Left renal pelvis (tissue), 4 donors: ENCODE measurements at regions not wholly inside any gene's neighbourhood (a gene's known extent, or its start where the extent isn't known, plus 50 kb on each side); places are given as distances from the start of the nearest gene placed in this dataset.

ENCODE experiments used
- DNase-seq, 4 donors: peaks; one replicate each; pipeline ENCODE4 v3.0.0-alpha.2; 2013; ENCODE audit warnings: low read depth in 4 of 4, low spot score in 3 of 4

- no peak for DNase-seq
These were observed 328.9 kb upstream of the DDX18 start for GRCh38 chr2:117485588-117485987.

- DNase-seq = no peak
These were observed 328.4 kb upstream of the DDX18 start for GRCh38 chr2:117486081-117486480.

- DNase-seq = no peak
These were observed 322.2 kb upstream of the DDX18 start for GRCh38 chr2:117492209-117492851.

DNA sequence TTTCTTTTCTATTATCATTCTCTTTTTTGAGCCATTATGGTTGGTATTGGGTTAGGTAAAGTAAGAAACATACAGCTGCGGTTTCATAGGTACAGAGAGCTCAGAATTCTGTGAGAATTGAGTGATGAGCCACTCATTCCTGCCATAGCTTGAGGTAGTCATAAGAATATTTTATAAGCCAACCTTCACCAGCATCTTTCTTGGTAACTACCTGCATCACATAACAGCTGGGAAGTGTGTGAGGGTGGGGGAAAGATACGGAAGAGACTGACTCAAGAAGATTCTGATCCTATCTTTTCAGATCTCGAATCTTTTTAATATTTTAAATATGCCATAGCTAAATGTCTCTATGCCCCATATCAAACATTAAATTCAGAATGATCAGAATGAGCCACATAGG is 313.8 kb upstream of the DDX18 start:
- DNase-seq = no peak

GRCh38 chr2:117502121-117502520 is 312.4 kb upstream of the DDX18 start:
- no peak for DNase-seq

- DNase-seq = no peak
These were observed 302.2 kb upstream of the DDX18 start for GRCh38 chr2:117512307-117512706.

- no peak for DNase-seq
These were observed 300.1 kb upstream of the DDX18 start for GRCh38 chr2:117514371-117514770.

- DNase-seq = no peak
These were observed 295.3 kb upstream of the DDX18 start for GRCh38 chr2:117519238-117519637.

DNA sequence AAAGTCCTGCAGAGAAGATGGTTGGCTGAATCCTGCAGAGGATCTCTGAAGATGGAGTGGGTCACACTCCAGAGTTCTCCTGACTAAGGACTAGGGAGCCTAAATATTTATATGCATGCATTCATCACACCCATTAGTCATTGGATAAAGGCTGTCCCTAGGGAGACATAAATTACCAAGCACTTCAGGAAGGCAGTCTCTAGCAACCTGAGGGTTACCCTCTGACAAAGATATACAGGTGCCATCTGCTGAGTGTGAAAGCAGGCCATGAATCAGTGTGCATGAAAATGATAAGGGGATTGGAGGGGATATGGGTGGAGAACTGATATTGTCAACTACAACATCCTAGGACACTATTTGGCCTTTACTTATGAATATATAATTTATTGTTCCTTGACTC is 294.8 kb upstream of the DDX18 start:
- DNase-seq = no peak

DNA sequence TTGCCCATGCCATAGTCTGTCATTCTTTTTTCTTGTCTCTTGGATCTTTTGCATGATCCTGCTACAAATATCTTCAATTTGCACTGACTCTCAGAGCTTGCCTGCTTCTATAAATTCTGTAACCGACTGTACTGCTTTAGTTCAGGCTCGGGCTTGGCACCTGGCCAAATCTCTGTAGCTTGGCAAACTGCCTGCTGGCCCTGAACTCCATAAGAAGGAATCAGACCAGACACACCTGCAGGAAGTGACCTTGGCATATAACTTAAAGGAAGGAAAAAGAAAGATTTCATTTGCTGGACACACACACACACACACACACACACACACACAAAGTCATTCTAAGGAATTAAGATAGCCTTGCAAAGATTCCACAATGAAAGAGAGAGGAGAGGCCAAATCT is 291.2 kb upstream of the DDX18 start:
- peak; percentile 54 to 76 (median 67) for DNase-seq

DNA sequence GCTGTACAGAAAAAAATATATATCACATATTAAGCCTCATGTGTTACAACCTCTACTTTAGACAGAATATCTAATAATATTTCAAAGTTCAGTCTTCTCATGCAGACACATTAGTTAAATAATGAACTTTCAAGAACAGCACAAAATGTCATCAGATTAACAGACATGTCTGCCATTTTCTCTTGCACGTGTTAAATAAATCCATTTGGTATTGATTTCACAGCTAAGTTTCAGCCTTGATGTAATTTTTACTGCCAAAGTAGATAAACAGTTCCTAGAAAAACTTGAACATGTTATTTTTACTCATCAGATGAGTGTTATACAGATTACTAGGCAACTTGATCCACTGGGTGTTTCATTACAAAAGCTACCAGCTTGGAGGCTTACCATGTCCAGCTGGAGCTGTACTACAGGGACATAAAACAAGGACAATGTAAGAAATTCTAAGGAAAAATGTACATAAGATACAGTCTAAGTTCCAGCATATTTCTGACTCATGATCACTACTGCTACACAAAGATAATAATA is 290.7 kb upstream of the DDX18 start:
- no peak for DNase-seq

DNA sequence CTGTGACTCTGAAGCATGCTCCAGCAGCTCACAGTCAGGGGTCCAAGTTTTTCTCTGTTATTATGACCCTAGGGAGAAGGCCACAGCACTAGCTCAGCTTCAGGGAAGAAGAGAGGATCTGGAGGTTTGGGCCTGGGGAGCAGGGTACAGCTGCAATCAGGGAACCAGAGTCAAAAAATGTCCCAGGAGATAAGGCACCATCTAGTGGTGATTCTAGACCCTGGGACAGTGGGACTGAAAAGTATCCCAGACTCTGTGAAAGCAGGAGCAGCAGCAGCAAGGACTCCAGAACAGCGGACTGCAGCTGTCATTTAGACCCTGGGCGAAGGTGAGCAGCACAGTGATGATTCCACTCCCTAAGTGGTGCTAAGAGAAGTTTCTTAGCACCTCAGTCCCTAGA is 278.4 kb upstream of the DDX18 start:
- DNase-seq = no peak

DNA sequence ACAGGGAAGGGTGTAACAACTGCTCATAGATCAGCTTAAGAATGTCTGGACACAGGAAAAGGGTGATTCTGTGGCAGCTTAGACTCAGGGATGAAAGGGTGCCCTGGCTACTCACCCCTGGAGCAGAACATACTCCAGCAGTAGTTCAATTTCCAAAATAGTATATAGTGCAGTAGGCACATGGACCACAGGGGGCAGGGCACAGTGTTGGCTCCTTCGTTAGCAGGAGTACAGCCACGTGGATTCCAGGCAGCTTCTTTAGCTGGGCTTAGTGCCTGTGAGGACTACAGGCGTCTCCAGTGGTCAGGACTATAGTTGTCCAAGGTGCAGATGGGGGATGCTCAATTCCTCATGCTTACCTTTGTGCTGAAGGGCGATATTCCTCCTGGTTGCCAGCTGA is 277.5 kb upstream of the DDX18 start:
- DNase-seq = no peak

DNA sequence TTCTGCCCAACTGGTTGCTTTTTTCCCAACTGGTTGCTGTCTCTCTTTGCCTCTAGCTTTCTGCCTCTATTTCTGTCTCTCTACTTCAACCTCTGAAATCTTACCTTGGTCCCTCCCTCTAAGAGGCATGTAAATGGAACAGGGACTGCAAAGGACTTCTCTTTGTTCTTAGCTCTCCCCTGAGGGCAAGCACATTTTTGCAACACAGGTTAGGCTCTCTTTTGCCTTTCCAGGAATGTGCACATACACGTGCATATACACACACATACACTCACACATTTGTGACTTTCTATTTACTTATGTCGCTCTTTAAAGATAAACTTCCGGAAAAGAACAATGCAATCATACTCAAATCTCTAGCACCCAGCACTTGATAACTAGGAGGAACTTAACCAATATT is 262.6 kb upstream of the DDX18 start:
- DNase-seq = no peak

DNA sequence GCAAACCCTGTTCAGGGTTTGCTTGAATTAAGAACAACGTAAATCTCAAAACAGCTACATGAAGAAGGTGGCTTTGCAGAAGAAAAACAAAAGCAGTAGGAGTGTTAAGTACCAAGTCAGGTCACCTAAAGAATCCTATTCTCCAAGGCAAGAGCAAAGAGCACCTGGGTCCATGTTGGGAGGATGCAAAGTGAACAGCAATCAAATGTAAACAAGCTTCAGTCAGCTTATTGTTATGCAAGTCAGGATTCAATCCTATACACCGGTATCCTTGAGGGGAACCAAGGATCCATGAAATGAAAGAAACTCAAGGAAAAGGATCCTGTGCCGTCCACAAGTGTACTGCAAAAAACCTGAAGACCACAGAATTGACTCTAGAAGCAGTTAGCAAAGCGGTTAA is 261.0 kb upstream of the DDX18 start:
- DNase-seq = no peak

- no peak for DNase-seq
These were observed 258.5 kb upstream of the DDX18 start for GRCh38 chr2:117555965-117556364.

DNA sequence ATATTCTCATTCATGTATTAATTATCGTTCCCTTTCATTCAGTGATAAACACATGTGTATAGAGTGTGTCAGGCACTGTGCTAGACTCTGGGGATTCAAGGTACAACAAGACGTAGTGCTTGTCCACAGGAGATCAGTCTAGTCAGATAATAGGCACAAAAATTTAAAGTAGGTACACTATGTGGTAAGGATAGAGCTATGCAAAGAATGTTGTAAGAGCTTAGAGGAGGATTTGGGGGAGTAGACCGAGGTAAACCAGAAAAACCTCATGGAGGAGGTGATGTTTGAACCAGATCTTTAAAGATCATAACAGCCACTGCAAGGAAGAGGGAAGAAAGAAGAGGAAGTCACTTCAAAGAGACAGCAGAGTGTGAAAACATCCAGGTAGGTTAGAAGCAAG is 256.9 kb upstream of the DDX18 start:
- DNase-seq = no peak

GRCh38 chr2:117562654-117563053 is 251.8 kb upstream of the DDX18 start:
- DNase-seq = no peak

DNA sequence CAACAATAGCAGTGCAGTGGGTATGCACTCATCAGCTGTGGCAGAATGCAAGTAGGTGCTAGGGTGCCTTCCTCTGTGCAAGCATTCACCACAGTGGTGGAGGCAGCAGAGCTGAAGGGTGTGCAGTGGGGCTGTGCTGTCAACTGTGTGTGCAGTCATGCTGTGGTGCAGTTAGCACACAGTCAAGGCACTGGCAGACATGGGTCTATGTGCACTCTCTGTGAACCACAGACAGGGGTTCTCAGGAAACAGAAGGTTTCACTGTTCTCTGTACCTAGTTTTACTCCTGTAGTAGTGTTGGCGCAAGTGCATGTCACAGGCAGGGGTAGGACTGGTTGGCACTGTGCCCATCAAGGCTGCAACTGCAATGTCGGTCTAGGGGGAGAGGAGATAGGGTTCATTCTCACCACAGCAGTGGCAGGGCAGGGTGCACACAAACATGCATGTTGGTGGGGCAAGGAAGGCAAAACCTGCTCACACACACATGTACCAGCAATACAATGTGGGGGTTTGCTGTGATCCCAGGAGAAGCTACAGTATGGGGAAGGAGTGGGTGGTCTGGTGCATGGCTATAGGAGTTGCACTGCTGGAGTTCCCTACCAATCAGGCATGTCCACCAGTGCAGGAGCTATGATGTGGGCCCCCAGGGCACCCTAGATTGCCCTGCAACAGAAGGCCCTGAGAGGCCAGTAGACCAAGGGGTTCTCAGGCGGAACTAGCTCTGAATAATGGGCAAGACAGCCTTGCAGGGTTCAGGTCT is 242.7 kb upstream of the DDX18 start:
- no peak for DNase-seq

DNA sequence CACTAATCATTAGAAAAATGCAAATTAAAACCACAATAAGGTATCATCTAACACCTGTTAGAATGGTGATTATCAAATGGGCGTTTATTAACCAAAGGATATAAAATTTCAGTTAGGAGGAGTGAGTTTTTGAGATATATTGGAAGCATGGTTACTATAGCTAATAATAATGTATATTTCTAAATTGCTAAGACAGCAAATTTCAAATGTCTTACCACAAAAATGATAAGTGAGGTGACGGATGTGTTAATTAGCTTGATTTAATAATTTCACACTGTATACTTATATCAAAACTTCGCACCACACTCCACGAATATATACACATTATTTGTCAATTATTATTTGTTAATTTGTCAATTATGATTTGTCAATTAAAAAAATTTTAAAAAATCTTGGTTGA is 227.2 kb upstream of the DDX18 start:
- DNase-seq = no peak

GRCh38 chr2:117603060-117603459 is 211.4 kb upstream of the DDX18 start:
- no peak for DNase-seq

DNA sequence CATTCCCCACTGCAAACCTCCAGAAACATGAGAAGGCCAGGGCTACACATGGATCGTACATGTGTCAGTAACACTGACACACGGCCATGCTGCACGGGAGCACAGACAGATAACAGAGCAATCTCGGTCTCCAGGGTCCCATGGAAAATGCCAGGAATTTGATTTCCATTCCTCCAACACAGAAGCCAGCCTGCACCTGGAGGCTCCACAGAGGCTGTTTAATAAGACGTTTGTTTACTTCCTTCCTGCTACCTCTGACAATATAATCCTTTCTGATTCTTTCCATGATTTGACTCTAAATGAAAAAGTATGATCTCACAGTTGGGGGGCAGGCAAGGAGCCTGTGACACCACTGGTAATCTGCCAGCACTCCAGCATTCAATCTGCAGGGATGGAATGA is 210.9 kb upstream of the DDX18 start:
- DNase-seq = no peak
